WTC11 (cell line): ENCODE measurements at regions not wholly inside any gene's neighbourhood (a gene's known extent, or its start where the extent isn't known, plus 50 kb on each side); places are given as distances from the start of the nearest gene placed in this dataset.

ENCODE experiments used
- ATAC-seq: fragments of 200-7000 bp; cut with Tn5 transposase; 2 replicates; pipeline ENCODE4 v1.10.0; 2021; ENCODE audit warnings: mild to moderate bottlenecking, moderate library complexity
- CTCF ChIA-PET: fragments of 300-600 bp; sonication (Branson Sonifier 250); formaldehyde crosslinking; loops from one replicate; lab custom pipeline; 2021; ENCODE audit warnings: antibody characterized with exemption; lab: Charles Lee
- POLR2A ChIA-PET: fragments of 350-600 bp; sonication (Branson Sonifier 250); formaldehyde crosslinking; loops from one replicate; lab custom pipeline; 2021; ENCODE audit warnings: antibody characterized with exemption; lab: Charles Lee
- DNase-seq: peaks from one replicate; pipeline ENCODE4 v3.0.0; 2021; ENCODE audit warnings: low spot score
- H3K27ac Mint-ChIP-seq: 2 replicates; pipeline ENCODE4 v1.8.0; 2021; ENCODE audit warnings: mixed read lengths
- H3K27me3 Mint-ChIP-seq: 2 replicates; pipeline ENCODE4 v1.8.0; 2021; ENCODE audit warnings: low read depth, mild to moderate bottlenecking, moderate library complexity, mixed read lengths
- H3K36me3 Mint-ChIP-seq: 2 replicates; pipeline ENCODE4 v1.8.0; 2021; ENCODE audit warnings: mixed read lengths
- H3K4me1 Mint-ChIP-seq: 2 replicates; pipeline ENCODE4 v1.8.0; 2022; ENCODE audit warnings: mixed read lengths
- H3K4me3 Mint-ChIP-seq: 2 replicates; pipeline ENCODE4 v1.8.0; 2021; ENCODE audit warnings: mild to moderate bottlenecking, moderate library complexity, mixed read lengths
- H3K9me3 Mint-ChIP-seq: 2 replicates; pipeline ENCODE4 v1.8.0; 2021; ENCODE audit warnings: mixed read lengths
- EMX1 ChIP-seq: fragments of 250-450 bp; sonication (Bioruptor Pico); IDR thresholded peaks from 2 replicates; pipeline ENCODE4 v1.8.0; 2021; ENCODE audit warnings: mild to moderate bottlenecking
- FOXK1 ChIP-seq: sonication (generic); formaldehyde crosslinking; IDR thresholded peaks from 2 replicates; pipeline ENCODE4 v1.8.0; 2022; ENCODE audit warnings: mild to moderate bottlenecking, moderate library complexity, missing genetic modification reagents
- GRHL2 ChIP-seq: fragments of 250-450 bp; sonication (Bioruptor Pico); IDR thresholded peaks from 2 replicates; pipeline ENCODE4 v1.8.0; 2022; ENCODE audit warnings: mild to moderate bottlenecking, moderate library complexity; ENCODE audit not compliant: insufficient replicate concordance, severe bottlenecking
- GTF2I ChIP-seq: fragments of 250-450 bp; sonication (Bioruptor Pico); conservative IDR thresholded peaks from 2 replicates; pipeline ENCODE4 v1.4.0; 2021; ENCODE audit warnings: mild to moderate bottlenecking
- IRF2 ChIP-seq: sonication (generic); formaldehyde crosslinking; IDR thresholded peaks from 2 replicates; pipeline ENCODE4 v1.8.0; 2022; ENCODE audit warnings: low read depth, missing genetic modification reagents, borderline replicate concordance
- KAT7 ChIP-seq: sonication (generic); formaldehyde crosslinking; IDR thresholded peaks from 2 replicates; pipeline ENCODE4 v1.8.1; 2023; ENCODE audit warnings: missing genetic modification reagents, mild to moderate bottlenecking, borderline replicate concordance
- MXD4 ChIP-seq: fragments of 250-450 bp; sonication (Bioruptor Pico); IDR thresholded peaks from 2 replicates; pipeline ENCODE4 v1.8.0; 2021; ENCODE audit warnings: mild to moderate bottlenecking, moderate library complexity, borderline replicate concordance
- NFATC4 ChIP-seq: fragments of 250-450 bp; sonication (Bioruptor Pico); IDR thresholded peaks from 2 replicates; pipeline ENCODE4 v1.9.0; 2021; ENCODE audit warnings: mild to moderate bottlenecking
- NR1H2 ChIP-seq: sonication (generic); formaldehyde crosslinking; IDR thresholded peaks from 2 replicates; pipeline ENCODE4 v1.9.0; 2021; ENCODE audit warnings: mild to moderate bottlenecking, moderate library complexity, missing genetic modification reagents
- NR2C2 ChIP-seq: sonication (generic); formaldehyde crosslinking; IDR thresholded peaks from 2 replicates; pipeline ENCODE4 v1.8.0; 2022; ENCODE audit warnings: mild to moderate bottlenecking, missing genetic modification reagents
- OVOL2 ChIP-seq: fragments of 250-450 bp; sonication (Bioruptor Pico); IDR thresholded peaks from 2 replicates; pipeline ENCODE4 v1.9.0; 2021; ENCODE audit warnings: mild to moderate bottlenecking, borderline replicate concordance
- PRRX2 ChIP-seq: fragments of 250-450 bp; sonication (Bioruptor Pico); IDR thresholded peaks from 2 replicates; pipeline ENCODE4 v1.8.0; 2021; ENCODE audit warnings: mild to moderate bottlenecking
- SMAD3 ChIP-seq: sonication (generic); formaldehyde crosslinking; IDR thresholded peaks from 2 replicates; pipeline ENCODE4 v1.8.0; 2022; ENCODE audit warnings: missing genetic modification reagents, mild to moderate bottlenecking, borderline replicate concordance
- SP1 ChIP-seq: sonication (generic); formaldehyde crosslinking; conservative IDR thresholded peaks from 2 replicates; pipeline ENCODE4 v1.8.1; 2022; ENCODE audit warnings: missing genetic modification reagents
- TCF7 ChIP-seq: sonication (generic); formaldehyde crosslinking; IDR thresholded peaks from 2 replicates; pipeline ENCODE4 v1.8.0; 2022; ENCODE audit warnings: mild to moderate bottlenecking, low read depth, missing genetic modification reagents, moderate library complexity
- TEAD4 ChIP-seq: sonication (generic); formaldehyde crosslinking; IDR thresholded peaks from 2 replicates; pipeline ENCODE4 v1.8.0; 2022; ENCODE audit warnings: mild to moderate bottlenecking, missing genetic modification reagents
- ZNF396 ChIP-seq: fragments of 250-450 bp; sonication (Bioruptor Pico); IDR thresholded peaks from 2 replicates; pipeline ENCODE4 v1.8.0; 2021; ENCODE audit warnings: mild to moderate bottlenecking, moderate library complexity, borderline replicate concordance
- TF ChIP-seq, protein P1 (sequence below): sonication (generic); formaldehyde crosslinking; IDR thresholded peaks from 2 replicates; pipeline ENCODE4 v1.8.1; 2023; ENCODE audit warnings: mild to moderate bottlenecking, missing genetic modification reagents, moderate library complexity
- TF ChIP-seq, protein P2 (sequence below): sonication (generic); formaldehyde crosslinking; IDR thresholded peaks from 2 replicates; pipeline ENCODE4 v1.8.1; 2023; ENCODE audit warnings: mild to moderate bottlenecking, missing genetic modification reagents
- TF ChIP-seq, protein P3 (sequence below): fragments of 250-450 bp; sonication (Bioruptor Pico); IDR thresholded peaks from 2 replicates; pipeline ENCODE4 v1.9.0; 2021; ENCODE audit warnings: mild to moderate bottlenecking
- TF ChIP-seq, protein P4 (sequence below): sonication (generic); formaldehyde crosslinking; IDR thresholded peaks from 2 replicates; pipeline ENCODE4 v1.8.1; 2023; ENCODE audit warnings: mild to moderate bottlenecking, missing genetic modification reagents

DNA sequence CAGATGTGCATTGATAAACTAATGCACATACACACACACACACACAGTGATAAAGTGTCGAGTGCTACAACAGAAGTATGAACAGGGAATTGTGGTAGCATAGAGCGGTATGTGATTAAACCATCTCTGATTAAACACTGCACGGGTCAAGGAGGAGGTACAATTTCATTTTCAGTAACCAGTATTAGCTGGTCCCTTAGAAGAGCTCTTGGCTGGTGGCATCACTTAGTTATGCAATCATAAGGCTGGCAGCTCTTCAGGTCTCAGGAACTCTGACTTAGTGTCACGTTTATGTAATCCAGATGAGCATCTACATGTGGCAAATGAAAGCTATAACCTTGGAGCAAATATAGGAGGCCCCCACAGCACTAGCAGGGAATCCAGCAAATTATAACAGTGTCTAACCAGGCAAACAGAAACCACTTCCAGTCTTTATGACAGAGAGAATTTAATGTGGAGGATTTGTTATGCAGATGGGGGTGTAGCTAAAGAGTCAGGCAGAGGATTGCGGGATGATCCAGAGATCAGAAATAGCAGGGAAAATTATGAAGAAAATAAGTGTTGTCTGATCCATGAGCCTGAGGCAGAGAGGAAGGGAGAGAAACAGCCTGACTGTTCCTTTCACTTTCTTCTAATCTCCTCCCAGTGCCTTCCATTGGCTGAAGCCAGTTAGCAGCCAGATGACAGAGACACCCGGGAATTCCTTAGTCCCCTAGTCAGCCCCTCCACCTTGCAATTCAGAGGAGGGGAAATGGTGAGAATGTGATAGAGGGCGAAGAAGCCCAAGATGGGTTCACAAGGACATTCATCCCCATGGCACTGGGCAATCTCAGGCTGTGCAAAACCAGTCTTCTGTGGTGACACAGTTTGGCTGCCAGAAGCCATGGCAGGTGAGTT lies 533.1 kb upstream of the TENM4 start (continued):
- TF ChIP-seq KAT7 (CRISPR knock-in tag): no peak
- TF ChIP-seq GTF2I (CRISPR knock-in tag): no peak
- TF ChIP-seq OVOL2: no peak

DNA sequence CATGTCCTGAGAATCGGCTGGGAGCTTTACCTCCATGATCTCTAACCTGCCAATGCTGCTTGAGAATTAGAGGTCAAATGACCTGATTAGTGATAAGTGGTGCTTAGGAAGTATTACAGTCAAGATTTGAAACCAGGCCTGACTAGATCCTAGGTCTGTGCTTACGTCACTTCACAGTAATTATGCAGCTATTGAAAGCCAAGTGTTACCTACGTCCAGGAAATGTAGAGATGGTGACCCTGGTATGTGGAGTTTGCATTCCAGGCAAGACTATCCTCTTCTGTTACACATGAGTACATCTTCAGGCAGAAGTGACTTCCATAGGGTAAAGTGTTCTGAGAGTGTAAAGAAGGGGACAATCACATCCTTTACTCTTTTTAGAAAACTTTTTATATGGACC lies 530.4 kb upstream of the TENM4 start:
- peaks cover 10% of the 10 kb centered on the region for H3K4me1 Mint-ChIP-seq
- DNase-seq (no peak), ATAC-seq (no peak)
- H3K27ac Mint-ChIP-seq: no peak overlapping the region
- no peak overlapping the region for H3K4me3 Mint-ChIP-seq
- no peaks in the 10 kb centered on the region for H3K9me3 Mint-ChIP-seq
- no peaks in the 10 kb centered on the region; the same call in 1 of the 2 replicates for H3K27me3 Mint-ChIP-seq
- ChIA-PET CTCF (no interaction called here), POLR2A (no interaction called here)
- no peaks in the 10 kb centered on the region for H3K36me3 Mint-ChIP-seq
- TF ChIP-seq EMX1 (CRISPR knock-in tag): no peak
- TF ChIP-seq SMAD3 (CRISPR knock-in tag): no peak
- TF ChIP-seq IRF2 (CRISPR knock-in tag): no peak
- TF ChIP-seq OVOL2: no peak
- TF ChIP-seq, protein P1, sequence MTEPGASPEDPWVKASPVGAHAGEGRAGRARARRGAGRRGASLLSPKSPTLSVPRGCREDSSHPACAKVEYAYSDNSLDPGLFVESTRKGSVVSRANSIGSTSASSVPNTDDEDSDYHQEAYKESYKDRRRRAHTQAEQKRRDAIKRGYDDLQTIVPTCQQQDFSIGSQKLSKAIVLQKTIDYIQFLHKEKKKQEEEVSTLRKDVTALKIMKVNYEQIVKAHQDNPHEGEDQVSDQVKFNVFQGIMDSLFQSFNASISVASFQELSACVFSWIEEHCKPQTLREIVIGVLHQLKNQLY (CRISPR knock-in tag): no peak
- no peak for TF ChIP-seq NFATC4
- no peak for TF ChIP-seq GRHL2 (CRISPR knock-in tag)
- TF ChIP-seq, protein P2, sequence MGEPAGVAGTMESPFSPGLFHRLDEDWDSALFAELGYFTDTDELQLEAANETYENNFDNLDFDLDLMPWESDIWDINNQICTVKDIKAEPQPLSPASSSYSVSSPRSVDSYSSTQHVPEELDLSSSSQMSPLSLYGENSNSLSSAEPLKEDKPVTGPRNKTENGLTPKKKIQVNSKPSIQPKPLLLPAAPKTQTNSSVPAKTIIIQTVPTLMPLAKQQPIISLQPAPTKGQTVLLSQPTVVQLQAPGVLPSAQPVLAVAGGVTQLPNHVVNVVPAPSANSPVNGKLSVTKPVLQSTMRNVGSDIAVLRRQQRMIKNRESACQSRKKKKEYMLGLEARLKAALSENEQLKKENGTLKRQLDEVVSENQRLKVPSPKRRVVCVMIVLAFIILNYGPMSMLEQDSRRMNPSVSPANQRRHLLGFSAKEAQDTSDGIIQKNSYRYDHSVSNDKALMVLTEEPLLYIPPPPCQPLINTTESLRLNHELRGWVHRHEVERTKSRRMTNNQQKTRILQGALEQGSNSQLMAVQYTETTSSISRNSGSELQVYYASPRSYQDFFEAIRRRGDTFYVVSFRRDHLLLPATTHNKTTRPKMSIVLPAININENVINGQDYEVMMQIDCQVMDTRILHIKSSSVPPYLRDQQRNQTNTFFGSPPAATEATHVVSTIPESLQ (CRISPR knock-in tag): no peak
- TF ChIP-seq MXD4: no peak

DNA sequence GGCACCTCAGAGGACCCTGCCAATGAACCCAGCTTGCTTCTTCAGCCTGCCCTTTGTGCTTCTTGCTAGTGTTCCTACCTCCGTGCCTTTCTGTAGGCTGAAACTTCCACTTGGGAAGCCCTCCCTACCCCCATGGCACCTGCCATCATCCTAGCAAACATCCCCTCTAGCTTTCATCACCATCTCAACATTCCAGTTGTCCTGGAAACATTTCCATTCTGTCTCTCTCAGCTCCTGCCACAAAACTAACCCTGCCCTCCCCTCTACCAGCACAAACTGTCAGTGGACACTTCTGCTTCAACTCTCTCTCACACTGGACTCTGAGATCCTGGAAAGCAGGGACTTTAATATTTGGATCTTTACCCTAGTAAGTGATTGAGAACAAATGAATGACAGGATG lies 525.8 kb upstream of the TENM4 start:
- no peak for TF ChIP-seq MXD4
- TF ChIP-seq, protein P3, sequence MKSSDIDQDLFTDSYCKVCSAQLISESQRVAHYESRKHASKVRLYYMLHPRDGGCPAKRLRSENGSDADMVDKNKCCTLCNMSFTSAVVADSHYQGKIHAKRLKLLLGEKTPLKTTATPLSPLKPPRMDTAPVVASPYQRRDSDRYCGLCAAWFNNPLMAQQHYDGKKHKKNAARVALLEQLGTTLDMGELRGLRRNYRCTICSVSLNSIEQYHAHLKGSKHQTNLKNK (CRISPR knock-in tag): no peak
- no peak for TF ChIP-seq ZNF396 (CRISPR knock-in tag)
- TF ChIP-seq PRRX2 (CRISPR knock-in tag): no peak
- no peak for TF ChIP-seq NR1H2 (CRISPR knock-in tag)
- TF ChIP-seq, protein P4, sequence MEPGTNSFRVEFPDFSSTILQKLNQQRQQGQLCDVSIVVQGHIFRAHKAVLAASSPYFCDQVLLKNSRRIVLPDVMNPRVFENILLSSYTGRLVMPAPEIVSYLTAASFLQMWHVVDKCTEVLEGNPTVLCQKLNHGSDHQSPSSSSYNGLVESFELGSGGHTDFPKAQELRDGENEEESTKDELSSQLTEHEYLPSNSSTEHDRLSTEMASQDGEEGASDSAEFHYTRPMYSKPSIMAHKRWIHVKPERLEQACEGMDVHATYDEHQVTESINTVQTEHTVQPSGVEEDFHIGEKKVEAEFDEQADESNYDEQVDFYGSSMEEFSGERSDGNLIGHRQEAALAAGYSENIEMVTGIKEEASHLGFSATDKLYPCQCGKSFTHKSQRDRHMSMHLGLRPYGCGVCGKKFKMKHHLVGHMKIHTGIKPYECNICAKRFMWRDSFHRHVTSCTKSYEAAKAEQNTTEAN (CRISPR knock-in tag): no peak
- TF ChIP-seq NFATC4: no peak
- TF ChIP-seq NR2C2 (CRISPR knock-in tag): no peak
- TF ChIP-seq FOXK1 (CRISPR knock-in tag): no peak
- no peak for TF ChIP-seq TEAD4 (CRISPR knock-in tag)
- no peak for TF ChIP-seq SP1
- no peak for TF ChIP-seq TCF7
- H3K36me3 Mint-ChIP-seq: no peaks in the 10 kb centered on the region
- no peaks in the 10 kb centered on the region for H3K4me1 Mint-ChIP-seq
- no peak overlapping the region for H3K4me3 Mint-ChIP-seq
- H3K27me3 Mint-ChIP-seq: peaks cover 2% of the 10 kb centered on the region
- ChIA-PET POLR2A (no interaction called here), CTCF (interaction anchor here (0.6 kb wide), 1 partner anchor 17 kb away, joined by 3 read pairs; no protein-coding TSS in a partner anchor)
- H3K9me3 Mint-ChIP-seq: no peaks in the 10 kb centered on the region
- no peak overlapping the region for H3K27ac Mint-ChIP-seq
- DNase-seq (no peak), ATAC-seq (no peak)
